ENCODE measurements at regions not wholly inside any gene's neighbourhood (a gene's known extent, or its start where the extent isn't known, plus 50 kb on each side); places are given as distances from the start of the nearest gene placed in this dataset.

GRCh38 chr10:130470286-130470685 lies 334.1 kb downstream of the GLRX3 start:
- WGBS, 2 experiments (ENCODE audit: extremely low coverage in 2 of 2, insufficient read length in 1 of 2) = 70% methylated on average over 2 of the region's 5 CpGs; no CpG with 5 or more reads in 1 of the 2 experiments
- ATAC-seq (ENCODE audit: low read depth) = no peak

More at GRCh38 chr10:130470286-130470685, 334.1 kb downstream of the GLRX3 start:
- no peaks in the 10 kb centered on the region for H4K20me1 ChIP-seq (ENCODE audit: insufficient read depth, low read length)
- POLR2A ChIA-PET (ENCODE audit: unreplicated experiment) = no interaction called here
- no peak for DNase-seq
- no peak overlapping the region for H2BK20ac ChIP-seq (ENCODE audit: low read depth, low read length)
- no peak overlapping the region for H3K56ac ChIP-seq (ENCODE audit: extremely low read depth, insufficient read depth, low read length)
- no peak overlapping the region for H3K23ac ChIP-seq (ENCODE audit: low read depth, low read length)
- no peak overlapping the region for H2BK5ac ChIP-seq (ENCODE audit: low read depth, low read length, poor library complexity, severe bottlenecking)
- no peak overlapping the region for H3K14ac ChIP-seq (replicated peaks; ENCODE audit: low read depth, low read length)
- H4K5ac ChIP-seq (ENCODE audit: low read depth, low read length) = no peak overlapping the region
- TF ChIP-seq BHLHE40 (IDR thresholded peaks at IDR 0.05; ENCODE audit: low read depth, low read length) (no peak), MAFK (IDR thresholded peaks at IDR 0.05; ENCODE audit: low read depth, low read length) (no peak)
- H3K4ac ChIP-seq (ENCODE audit: low read depth, low read length) = no peak overlapping the region
- no TSS peak for BruUV-seq (replicated peaks)
- no peaks in the 10 kb centered on the region for H3K27me3 ChIP-seq (ENCODE audit: control insufficient read depth, insufficient read depth, low read length)
- in situ Hi-C loops (cut with MboI; ENCODE audit: low sequenced_read_pairs) (no loop called here), intact Hi-C loops (cut with micrococcal nuclease) (no loop called here), dilution Hi-C loops (cut with HindIII; ENCODE audit: low sequenced_read_pairs, unreplicated experiment) (no loop called here)
- no peak overlapping the region for H2AFZ ChIP-seq (replicated peaks; ENCODE audit: low read length, poor library complexity)
- no peaks in the 10 kb centered on the region for H3K4me1 ChIP-seq (ENCODE audit: control insufficient read depth, insufficient read depth, low read length)
- H3K9me1 ChIP-seq (ENCODE audit: insufficient read depth, low read length) = no peaks in the 10 kb centered on the region
- no peaks in the 10 kb centered on the region for H3K36me3 ChIP-seq (ENCODE audit: control insufficient read depth, insufficient read depth, low read length)
- CTCF ChIA-PET = no interaction called here
- H4K91ac ChIP-seq (ENCODE audit: insufficient read depth, low read depth, low read length) = no peak overlapping the region
- H2BK120ac ChIP-seq (ENCODE audit: low read depth, low read length) = no peak overlapping the region
- H2BK15ac ChIP-seq (ENCODE audit: low read depth, low read length) = no peak overlapping the region
- no peak overlapping the region for H2AK5ac ChIP-seq (ENCODE audit: low read depth, low read length)
- no peaks in the 10 kb centered on the region for H3K79me1 ChIP-seq (ENCODE audit: low read depth in 1 of 2, low read length in 2 of 2)
- H2AK9ac ChIP-seq (replicated peaks; ENCODE audit: low read depth, low read length, poor library complexity) = no peak overlapping the region
- peaks cover 45% of the 10 kb centered on the region for H3K9me3 ChIP-seq (ENCODE audit: control insufficient read depth, insufficient read depth, low read length)
- H3K4me3 ChIP-seq (ENCODE audit: insufficient read depth, low read depth, low read length) = no peak overlapping the region
- no peak overlapping the region for H3K4me2 ChIP-seq (ENCODE audit: low read depth, low read length)
- H3K18ac ChIP-seq (ENCODE audit: low read depth, low read length) = no peak overlapping the region
- no peak overlapping the region for H4K8ac ChIP-seq (ENCODE audit: low read depth in 2 of 2, low read length in 2 of 2)
- no peak overlapping the region for H3K9ac ChIP-seq (ENCODE audit: low read depth, low read length)
- no peak overlapping the region for H3K27ac ChIP-seq (ENCODE audit: insufficient read depth, low read length)
